HG02885 (cell line): ENCODE measurements at regions not wholly inside any gene's neighbourhood (a gene's known extent, or its start where the extent isn't known, plus 50 kb on each side); places are given as distances from the start of the nearest gene placed in this dataset.
"Not testable (repeated sequence)": the region's sequence is repeated elsewhere in the genome, so short reads cannot be mapped to it uniquely, and the experiment has no call there.

Experiments used
- ATAC-seq: cut with Tn5 transposase; IDR thresholded peaks from one replicate; pipeline ENCODE4 v1.9.1; 2021; ENCODE audit warnings: mild to moderate bottlenecking; ENCODE audit not compliant: unreplicated experiment, poor library complexity

GRCh38 chr3:162731961-162732360 lies 1235.4 kb downstream of the OTOL1 start:
- ATAC-seq, result not testable (repeated sequence)

DNA sequence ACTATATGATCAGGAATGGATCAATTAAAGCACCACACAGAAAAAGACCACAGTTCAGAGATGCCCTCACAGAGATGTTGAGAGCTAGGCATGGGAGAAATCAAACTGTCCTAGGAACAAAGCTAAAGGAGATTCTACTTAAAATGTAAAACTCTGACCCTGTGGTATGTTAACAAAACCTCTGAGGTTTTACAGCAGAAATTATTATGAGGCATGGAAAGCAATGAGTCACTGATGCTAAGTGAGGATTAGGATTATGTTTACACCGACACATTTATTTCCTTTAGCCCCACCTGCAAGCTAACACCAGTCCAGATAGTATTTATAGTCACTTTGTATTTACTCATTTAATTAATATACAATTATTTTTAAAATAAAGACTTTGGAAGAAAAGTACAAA lies 1242.2 kb downstream of the OTOL1 start:
- no peak for ATAC-seq

DNA sequence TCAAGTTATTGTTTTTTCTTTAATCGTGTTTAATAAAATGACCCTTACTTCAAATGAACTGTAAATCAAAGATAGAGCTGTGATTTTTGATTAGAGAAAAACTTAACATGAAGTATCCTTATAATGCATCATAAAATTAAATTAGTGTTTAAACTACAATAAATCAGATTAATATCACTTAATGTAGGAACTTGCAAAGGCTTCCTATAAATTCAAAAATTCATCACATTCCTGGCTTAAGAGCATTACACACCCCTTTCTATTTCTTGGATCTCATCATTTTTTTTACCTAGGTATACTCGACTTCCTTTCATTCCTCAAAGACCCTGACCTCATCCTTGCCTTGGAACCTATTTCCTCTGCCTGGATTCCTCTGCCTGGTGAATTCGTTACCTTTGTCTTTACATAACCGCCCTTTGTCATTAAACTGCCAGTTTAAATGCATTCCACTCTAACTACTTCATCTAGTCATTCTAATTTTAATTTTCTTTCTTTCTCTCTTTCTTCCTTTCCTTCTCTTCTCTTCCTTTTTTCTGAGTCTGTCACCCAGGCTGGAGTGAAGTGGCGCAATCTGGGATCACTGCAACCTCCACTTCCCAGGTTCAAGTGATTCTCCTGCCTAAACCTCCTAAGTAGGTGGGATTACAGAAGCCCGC lies 1244.5 kb downstream of the OTOL1 start:
- no peak for ATAC-seq

GRCh38 chr3:162742159-162742717 lies 1245.6 kb downstream of the OTOL1 start:
- no peak for ATAC-seq

- ATAC-seq, result no peak
Measured at GRCh38 chr3:162743091-162743490, 1246.5 kb downstream of the OTOL1 start.

- ATAC-seq, result no peak
Measured at GRCh38 chr3:162760789-162761188, 1264.2 kb downstream of the OTOL1 start.

DNA sequence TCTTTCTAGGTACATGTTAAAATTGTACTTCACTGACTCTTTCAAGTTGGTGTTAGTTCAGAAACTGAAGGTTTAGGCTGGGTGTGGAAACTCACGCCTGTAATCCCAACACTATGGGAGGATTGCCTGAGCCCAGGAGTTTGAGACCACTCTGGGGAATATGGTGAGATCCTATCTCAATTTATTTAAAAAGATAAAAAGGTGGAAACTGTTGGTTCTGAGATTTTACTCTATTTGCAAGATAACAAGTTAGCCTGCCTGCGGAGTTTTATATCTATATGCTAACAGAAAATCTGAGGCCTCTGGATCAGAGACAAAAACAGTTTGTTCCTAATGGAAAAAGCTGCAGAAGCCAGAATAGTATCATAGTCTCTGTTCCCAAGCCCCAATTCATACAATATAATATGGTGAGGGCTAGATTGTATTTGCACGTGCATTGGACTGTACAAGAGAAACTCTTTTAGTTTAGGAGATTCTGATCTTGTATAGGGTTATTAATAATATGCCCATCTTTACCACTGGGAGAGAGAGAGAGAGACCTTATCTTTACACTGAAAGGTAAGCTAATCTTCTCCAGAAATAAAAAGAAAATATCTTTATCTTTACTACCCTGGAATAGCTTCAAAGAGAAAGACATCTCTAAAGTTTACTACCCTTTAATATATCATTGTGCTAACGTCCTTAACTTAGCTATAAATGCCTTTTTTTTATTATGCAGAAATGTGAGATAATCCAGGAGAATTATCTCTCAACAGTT lies 1267.6 kb downstream of the OTOL1 start:
- no peak for ATAC-seq

- ATAC-seq, result no peak
Measured at GRCh38 chr3:162764808-162765071, 1268.1 kb downstream of the OTOL1 start.

DNA sequence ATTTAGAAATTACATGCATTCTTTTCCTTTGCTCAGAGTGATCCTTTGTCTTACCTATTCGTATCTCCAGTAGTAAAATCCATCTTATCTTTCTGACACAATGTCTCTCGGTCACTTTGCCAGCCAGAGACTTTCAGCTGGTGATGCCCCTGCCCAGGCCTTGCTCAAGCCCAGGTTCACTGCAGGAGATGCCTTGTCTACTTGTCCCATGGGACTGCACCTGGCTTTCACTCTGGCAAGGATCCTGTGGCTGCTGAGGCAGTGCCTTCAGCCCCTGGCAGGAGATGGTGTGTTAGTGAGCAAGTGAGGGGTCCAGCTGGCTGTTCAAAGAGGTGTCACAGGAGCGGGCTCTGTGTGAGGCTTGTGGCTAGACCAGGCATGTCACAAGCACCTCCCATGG lies 1268.9 kb downstream of the OTOL1 start:
- ATAC-seq, result no peak

- no peak for ATAC-seq
Measured at GRCh38 chr3:162769564-162769963, 1273.0 kb downstream of the OTOL1 start.

DNA sequence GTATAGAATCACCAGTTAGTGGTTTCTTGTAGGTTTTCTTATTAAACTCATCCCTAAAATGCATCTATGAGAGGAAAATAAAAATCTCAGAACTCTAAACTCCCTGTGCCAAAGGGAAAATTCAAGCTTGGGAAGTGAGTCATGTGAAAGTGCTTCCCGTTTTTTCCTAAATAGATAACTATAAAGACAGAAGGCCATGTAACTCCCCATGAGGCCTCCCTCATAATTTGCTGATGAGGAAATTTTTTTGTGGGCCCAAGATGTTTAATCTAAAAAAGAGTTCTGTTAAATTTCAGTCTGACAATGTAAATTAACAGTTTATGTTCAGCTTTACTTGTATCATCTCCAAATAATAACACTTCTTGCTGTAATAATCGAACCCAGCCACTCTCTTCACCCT lies 1273.9 kb downstream of the OTOL1 start:
- no peak for ATAC-seq

DNA sequence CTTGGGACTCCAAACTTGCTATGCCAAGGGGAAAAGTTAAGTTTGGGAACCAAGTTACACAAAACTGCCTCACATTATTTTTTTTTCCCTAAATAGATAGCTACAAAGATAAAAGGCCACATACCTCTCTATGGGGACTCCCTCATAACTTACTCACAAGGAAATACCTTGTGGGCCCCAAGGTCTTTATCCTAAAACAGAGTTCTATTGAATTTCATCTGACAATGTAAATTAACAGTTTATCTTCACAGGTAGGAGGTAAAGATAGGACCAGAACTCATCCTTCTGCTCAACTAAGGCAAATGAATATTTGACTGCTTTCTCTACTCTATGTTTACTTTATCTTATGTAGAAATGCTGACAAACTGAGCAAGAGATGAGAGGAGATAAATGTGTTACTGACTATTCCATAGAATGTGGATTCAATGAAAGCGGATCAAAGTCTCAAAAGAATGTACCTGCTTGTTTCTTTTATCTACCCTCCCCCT lies 1278.0 kb downstream of the OTOL1 start:
- ATAC-seq, result no peak

DNA sequence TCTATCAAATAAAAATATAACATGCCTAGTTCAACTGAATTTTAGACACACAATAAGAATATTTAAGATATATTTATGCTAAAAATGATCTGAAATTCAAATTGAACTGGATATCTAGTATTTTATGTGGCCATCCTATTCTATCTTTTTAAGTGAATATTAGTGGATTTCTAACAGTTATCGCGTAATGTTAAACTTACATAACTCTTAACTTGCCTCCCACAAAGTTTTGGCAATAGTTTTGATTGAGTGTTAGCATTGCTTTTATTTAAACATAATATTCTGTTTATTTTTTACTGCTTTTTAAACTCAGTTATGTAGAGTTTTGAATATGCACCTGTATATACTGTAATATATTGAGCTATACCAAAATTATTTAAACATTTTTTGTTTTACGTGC lies 1279.5 kb downstream of the OTOL1 start:
- no peak for ATAC-seq

DNA sequence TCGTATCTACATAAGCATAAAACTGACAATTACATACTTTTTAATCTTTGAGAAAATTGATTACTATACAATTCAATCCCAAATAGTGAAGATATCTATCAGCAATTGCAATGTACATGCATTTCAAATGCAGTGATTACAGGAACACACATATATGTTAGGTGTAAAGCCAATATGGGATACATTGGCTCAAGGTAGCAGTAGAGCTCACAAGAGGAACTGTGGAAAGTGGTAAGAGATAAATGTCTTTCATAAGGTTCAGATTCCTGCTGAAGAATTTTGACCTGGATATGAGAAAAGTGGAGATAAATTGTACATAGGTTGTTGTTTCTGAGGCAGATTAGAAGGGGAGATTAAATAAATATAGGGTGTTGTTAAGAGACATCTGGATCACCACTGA lies 1280.5 kb downstream of the OTOL1 start:
- ATAC-seq, result no peak

GRCh38 chr3:162780313-162780712 lies 1283.7 kb downstream of the OTOL1 start:
- no peak for ATAC-seq

- no peak for ATAC-seq
Measured at GRCh38 chr3:162799910-162800309, 1303.3 kb downstream of the OTOL1 start.

- no peak for ATAC-seq
Measured at GRCh38 chr3:162802228-162802965, 1305.8 kb downstream of the OTOL1 start.

- ATAC-seq, result no peak
Measured at GRCh38 chr3:162810776-162811175, 1314.2 kb downstream of the OTOL1 start.

DNA sequence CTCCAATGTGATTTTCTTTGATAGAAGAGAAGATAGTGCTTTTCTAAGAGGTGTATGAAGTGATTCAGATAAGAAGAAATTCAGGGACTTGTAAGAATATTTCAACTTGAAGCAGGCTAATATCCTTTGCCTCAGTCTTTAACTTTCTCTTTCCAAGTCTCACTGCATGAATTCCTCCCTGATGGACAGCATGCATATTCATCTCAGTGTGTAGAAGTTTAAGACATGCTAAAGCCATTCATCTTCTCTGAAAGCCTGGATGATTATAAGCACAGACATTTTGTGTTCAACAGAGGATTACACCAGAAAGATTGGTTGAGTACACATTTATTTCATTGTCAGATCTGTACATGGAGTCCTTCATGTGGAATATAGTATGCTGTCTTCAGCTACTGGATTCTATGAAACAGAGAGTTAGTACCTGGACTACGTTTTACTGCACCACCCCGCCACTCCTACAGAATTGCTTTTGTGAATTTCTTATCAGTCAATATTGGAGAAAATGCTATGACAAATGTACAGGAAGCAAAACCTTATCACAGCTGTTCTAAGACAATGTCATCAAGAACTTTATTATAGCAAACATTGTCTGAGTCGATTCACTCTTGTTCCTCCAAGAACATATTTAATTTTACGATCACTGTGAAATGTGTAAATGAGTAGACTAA lies 1346.1 kb downstream of the OTOL1 start:
- ATAC-seq, result no peak

DNA sequence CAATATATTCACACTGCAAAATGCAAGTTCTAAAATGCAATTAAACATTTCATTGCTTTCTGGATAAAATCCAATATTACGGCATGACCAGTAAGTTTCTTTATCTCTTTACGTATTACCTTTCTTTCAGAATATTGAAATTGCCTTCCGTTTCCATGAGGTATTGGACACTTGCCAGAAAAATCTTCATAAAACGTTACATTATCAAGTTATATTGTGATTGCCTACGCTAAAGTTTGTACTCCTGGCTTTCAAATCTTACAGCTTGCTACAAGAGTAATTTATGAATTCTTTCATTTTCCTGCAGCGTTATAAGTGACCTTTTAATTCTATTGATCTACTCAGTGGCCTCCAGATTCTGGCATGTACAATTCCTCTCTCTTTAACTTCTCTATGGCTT lies 1349.3 kb downstream of the OTOL1 start:
- no peak for ATAC-seq

GRCh38 chr3:162847511-162847910 lies 1350.9 kb downstream of the OTOL1 start:
- ATAC-seq, result no peak
